ENCODE measurements at regions not wholly inside any gene's neighbourhood (a gene's known extent, or its start where the extent isn't known, plus 50 kb on each side); places are given as distances from the start of the nearest gene placed in this dataset.
"Not testable (repeated sequence)": the region's sequence is repeated elsewhere in the genome, so short reads cannot be mapped to it uniquely, and the experiment has no call there.

DNA sequence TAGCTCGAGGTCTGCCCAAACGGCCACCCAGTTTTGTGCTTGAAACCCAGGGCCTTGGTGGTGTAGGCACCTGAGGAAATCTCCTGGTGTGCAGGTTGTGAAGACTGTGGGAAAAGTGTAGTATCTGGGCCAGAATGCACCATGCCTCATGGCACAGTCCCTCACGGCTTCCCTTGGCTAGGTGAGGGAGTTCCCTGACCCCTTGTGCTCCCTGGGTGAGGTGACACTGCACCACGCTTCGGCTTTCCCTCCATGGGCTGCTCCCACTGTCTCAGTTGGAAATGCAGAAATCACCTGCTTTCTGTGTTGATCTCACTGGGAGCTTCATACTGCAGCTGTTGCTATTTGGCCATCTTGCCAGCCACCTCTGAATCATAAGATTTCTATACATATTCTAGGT is 62.4 kb upstream of the CDK6 start:
- no peak for TF ChIP-seq POLR2A (IDR thresholded peaks at IDR 0.05)
- TF ChIP-seq, protein P1, sequence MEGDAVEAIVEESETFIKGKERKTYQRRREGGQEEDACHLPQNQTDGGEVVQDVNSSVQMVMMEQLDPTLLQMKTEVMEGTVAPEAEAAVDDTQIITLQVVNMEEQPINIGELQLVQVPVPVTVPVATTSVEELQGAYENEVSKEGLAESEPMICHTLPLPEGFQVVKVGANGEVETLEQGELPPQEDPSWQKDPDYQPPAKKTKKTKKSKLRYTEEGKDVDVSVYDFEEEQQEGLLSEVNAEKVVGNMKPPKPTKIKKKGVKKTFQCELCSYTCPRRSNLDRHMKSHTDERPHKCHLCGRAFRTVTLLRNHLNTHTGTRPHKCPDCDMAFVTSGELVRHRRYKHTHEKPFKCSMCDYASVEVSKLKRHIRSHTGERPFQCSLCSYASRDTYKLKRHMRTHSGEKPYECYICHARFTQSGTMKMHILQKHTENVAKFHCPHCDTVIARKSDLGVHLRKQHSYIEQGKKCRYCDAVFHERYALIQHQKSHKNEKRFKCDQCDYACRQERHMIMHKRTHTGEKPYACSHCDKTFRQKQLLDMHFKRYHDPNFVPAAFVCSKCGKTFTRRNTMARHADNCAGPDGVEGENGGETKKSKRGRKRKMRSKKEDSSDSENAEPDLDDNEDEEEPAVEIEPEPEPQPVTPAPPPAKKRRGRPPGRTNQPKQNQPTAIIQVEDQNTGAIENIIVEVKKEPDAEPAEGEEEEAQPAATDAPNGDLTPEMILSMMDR (IDR thresholded peaks at IDR 0.05): no peak
- Histone ChIP-seq H3K9me3 (peaks cover 0 to 6% (median 2%) of the 10 kb centered on the region in 4 donors), H3K4me3 (no peak overlapping the region), H3K4me1 (no peaks in the 10 kb centered on the region), H3K36me3 (no peaks in the 10 kb centered on the region), H3K27ac (no peak overlapping the region), H3K27me3 (no peaks in the 10 kb centered on the region)
- DNase-seq: no peak

GRCh38 chr7:92894857-92895256 is 58.5 kb upstream of the CDK6 start:
- not testable (repeated sequence) for DNase-seq, H3K4me1 ChIP-seq, H3K27me3 ChIP-seq, H3K27ac ChIP-seq, H3K9me3 ChIP-seq, H3K36me3 ChIP-seq, H3K4me3 ChIP-seq

- H3K36me3 ChIP-seq: no peaks in the 10 kb centered on the region
- TF ChIP-seq, protein P1 (IDR thresholded peaks at IDR 0.05): no peak
- no peak for TF ChIP-seq POLR2A (IDR thresholded peaks at IDR 0.05)
- no peak for DNase-seq
- no peaks in the 10 kb centered on the region for H3K4me1 ChIP-seq
- H3K4me3 ChIP-seq: no peak overlapping the region
- no peak overlapping the region for H3K27ac ChIP-seq
- no peaks in the 10 kb centered on the region for H3K27me3 ChIP-seq
- H3K9me3 ChIP-seq: no peaks in the 10 kb centered on the region
Measured at GRCh38 chr7:92889081-92889480, 52.7 kb upstream of the CDK6 start.

Small RNA genes in the stretch of these regions (small RNA-seq; reads per million reads assigned to genes)
- 0 reads per million in 2 donors for gene RN7SL7P
